ENCODE measurements at regions not wholly inside any gene's neighbourhood (a gene's known extent, or its start where the extent isn't known, plus 50 kb on each side); places are given as distances from the start of the nearest gene placed in this dataset.

GRCh38 chr12:76142305-76142704, 57.8 kb upstream of the NAP1L1 start:
- no peak for TF ChIP-seq CTCF (optimal IDR thresholded peaks at IDR 0.05 in 1 of 3, IDR thresholded peaks at IDR 0.05 in 1 of 3, conservative IDR thresholded peaks at IDR 0.05 in 1 of 3; ENCODE audit: extremely low read depth in 1 of 3, insufficient read depth in 2 of 3, low read length in 3 of 3)
- no peak for TF ChIP-seq EZH2 (IDR thresholded peaks at IDR 0.05; ENCODE audit: low read length)
